Vagina (tissue), 2 donors: ENCODE measurements at regions not wholly inside any gene's neighbourhood (a gene's known extent, or its start where the extent isn't known, plus 50 kb on each side); places are given as distances from the start of the nearest gene placed in this dataset.

Experiments
- DNase-seq, 2 donors: peaks; one replicate each; pipeline ENCODE4 v3.0.0-alpha.2; 2017; ENCODE audit errors: extremely low spot score in 2 of 2
- H3K27ac ChIP-seq: fragments of 200-600 bp; sonication (generic); one replicate; pipeline ENCODE4 v1.5.1; 2019
- H3K27me3 ChIP-seq: fragments of 200-600 bp; sonication (generic); one replicate; pipeline ENCODE4 v1.5.1; 2019
- H3K36me3 ChIP-seq, 2 donors: fragments of 200-600 bp; sonication (generic); one replicate each; pipeline ENCODE4 v1.5.1; 2017 to 2019
- H3K4me1 ChIP-seq: fragments of 200-600 bp; sonication (generic); one replicate; pipeline ENCODE4 v1.5.1; 2019
- H3K4me3 ChIP-seq, 2 donors: fragments of 200-600 bp; sonication (generic); 1 replicate in 1 of 2; 2 replicates in 1 of 2; pipeline ENCODE4 v1.5.1; 2016 to 2019
- H3K9me3 ChIP-seq: fragments of 200-600 bp; sonication (generic); one replicate; pipeline ENCODE4 v1.5.1; 2019
- POLR2A ChIP-seq, 2 donors: fragments of 450-650 bp; IDR thresholded peaks; one replicate each; pipeline ENCODE4 v1.6.1; 2017; ENCODE audit warnings: antibody characterized with exemption in 2 of 2, mild to moderate bottlenecking in 2 of 2, moderate library complexity in 2 of 2
- POLR2AphosphoS5 ChIP-seq, 2 donors: sonication (generic); formaldehyde crosslinking; IDR thresholded peaks; one replicate each; pipeline ENCODE4 v1.9.0; 2017; ENCODE audit warnings: antibody characterized with exemption in 2 of 2, mild to moderate bottlenecking in 2 of 2, low read depth in 1 of 2; ENCODE audit not compliant: insufficient read depth in 1 of 2
- intact Hi-C: fragments of 100-400 bp; cut with DNase I; formaldehyde crosslinking; loops from one replicate; pipeline ENCODE4 v1.15.1; 2023
- TF ChIP-seq, protein P1 (sequence below), 3 experiments: fragments of 450-650 bp in 2 of 3; fragments of 200-600 bp in 1 of 3; sonication (generic) in 1 of 3; IDR thresholded peaks; one replicate each; pipeline ENCODE4 v1.5.1; 2017 to 2019; ENCODE audit warnings: antibody characterized with exemption in 3 of 3, mild to moderate bottlenecking in 2 of 3, moderate library complexity in 2 of 3

GRCh38 chr20:21632031-21632734 is 73.3 kb upstream of the PAX1 start:
- TF ChIP-seq, protein P1, sequence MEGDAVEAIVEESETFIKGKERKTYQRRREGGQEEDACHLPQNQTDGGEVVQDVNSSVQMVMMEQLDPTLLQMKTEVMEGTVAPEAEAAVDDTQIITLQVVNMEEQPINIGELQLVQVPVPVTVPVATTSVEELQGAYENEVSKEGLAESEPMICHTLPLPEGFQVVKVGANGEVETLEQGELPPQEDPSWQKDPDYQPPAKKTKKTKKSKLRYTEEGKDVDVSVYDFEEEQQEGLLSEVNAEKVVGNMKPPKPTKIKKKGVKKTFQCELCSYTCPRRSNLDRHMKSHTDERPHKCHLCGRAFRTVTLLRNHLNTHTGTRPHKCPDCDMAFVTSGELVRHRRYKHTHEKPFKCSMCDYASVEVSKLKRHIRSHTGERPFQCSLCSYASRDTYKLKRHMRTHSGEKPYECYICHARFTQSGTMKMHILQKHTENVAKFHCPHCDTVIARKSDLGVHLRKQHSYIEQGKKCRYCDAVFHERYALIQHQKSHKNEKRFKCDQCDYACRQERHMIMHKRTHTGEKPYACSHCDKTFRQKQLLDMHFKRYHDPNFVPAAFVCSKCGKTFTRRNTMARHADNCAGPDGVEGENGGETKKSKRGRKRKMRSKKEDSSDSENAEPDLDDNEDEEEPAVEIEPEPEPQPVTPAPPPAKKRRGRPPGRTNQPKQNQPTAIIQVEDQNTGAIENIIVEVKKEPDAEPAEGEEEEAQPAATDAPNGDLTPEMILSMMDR (IDR thresholded peaks at IDR 0.05) = no peak
- TF ChIP-seq POLR2AphosphoS5 (IDR thresholded peaks at IDR 0.05; ENCODE audit: insufficient read depth in 1 of 2, low read depth in 1 of 2) (no peak), POLR2A (IDR thresholded peaks at IDR 0.05) (no peak)
- Histone ChIP-seq H3K27me3 (no peaks in the 10 kb centered on the region), H3K27ac (no peak overlapping the region), H3K9me3 (no peaks in the 10 kb centered on the region), H3K4me1 (no peaks in the 10 kb centered on the region), H3K36me3 (no peaks in the 10 kb centered on the region), H3K4me3 (no peak overlapping the region)
- no peak for DNase-seq
- intact Hi-C loops = no loop called here

DNA sequence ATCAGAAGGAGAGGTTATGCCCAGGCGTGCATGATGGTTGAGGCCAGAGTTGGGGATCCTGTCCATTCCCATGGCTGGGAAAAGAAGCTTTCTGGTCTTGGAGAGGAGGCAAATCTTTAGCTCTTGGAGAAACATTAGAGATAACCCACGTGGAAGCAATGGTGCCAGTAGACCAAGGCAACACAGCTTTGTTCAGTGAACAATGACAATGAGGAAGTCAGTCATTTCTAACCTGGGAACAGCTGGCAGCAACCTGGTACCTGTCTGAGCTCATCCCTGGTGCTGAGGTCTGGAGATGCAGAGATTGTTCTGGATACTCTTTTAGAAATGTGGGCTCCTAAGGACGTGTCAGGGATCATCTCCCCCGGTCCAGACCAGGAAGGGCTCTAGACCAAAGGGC is 76.7 kb upstream of the PAX1 start:
- H3K4me3 ChIP-seq = no peak overlapping the region
- H3K36me3 ChIP-seq = no peaks in the 10 kb centered on the region
- no peak overlapping the region for H3K27ac ChIP-seq
- TF ChIP-seq, protein P1 (IDR thresholded peaks at IDR 0.05) = no peak
- TF ChIP-seq POLR2A (IDR thresholded peaks at IDR 0.05) = no peak
- H3K9me3 ChIP-seq = no peaks in the 10 kb centered on the region
- no peaks in the 10 kb centered on the region for H3K4me1 ChIP-seq
- no peak for DNase-seq
- no peaks in the 10 kb centered on the region for H3K27me3 ChIP-seq
- intact Hi-C loops = no loop called here

GRCh38 chr20:21623781-21624094 is 81.7 kb upstream of the PAX1 start:
- Histone ChIP-seq H3K4me1 (no peaks in the 10 kb centered on the region), H3K27me3 (no peaks in the 10 kb centered on the region), H3K27ac (no peak overlapping the region), H3K4me3 (no peak overlapping the region), H3K36me3 (no peaks in the 10 kb centered on the region), H3K9me3 (no peaks in the 10 kb centered on the region)
- no peak for DNase-seq
- TF ChIP-seq, protein P1 (IDR thresholded peaks at IDR 0.05) = no peak
- TF ChIP-seq POLR2AphosphoS5 (IDR thresholded peaks at IDR 0.05; ENCODE audit: insufficient read depth in 1 of 2, low read depth in 1 of 2) = no peak
- TF ChIP-seq POLR2A (IDR thresholded peaks at IDR 0.05) = no peak
- intact Hi-C loops = no loop called here

DNA sequence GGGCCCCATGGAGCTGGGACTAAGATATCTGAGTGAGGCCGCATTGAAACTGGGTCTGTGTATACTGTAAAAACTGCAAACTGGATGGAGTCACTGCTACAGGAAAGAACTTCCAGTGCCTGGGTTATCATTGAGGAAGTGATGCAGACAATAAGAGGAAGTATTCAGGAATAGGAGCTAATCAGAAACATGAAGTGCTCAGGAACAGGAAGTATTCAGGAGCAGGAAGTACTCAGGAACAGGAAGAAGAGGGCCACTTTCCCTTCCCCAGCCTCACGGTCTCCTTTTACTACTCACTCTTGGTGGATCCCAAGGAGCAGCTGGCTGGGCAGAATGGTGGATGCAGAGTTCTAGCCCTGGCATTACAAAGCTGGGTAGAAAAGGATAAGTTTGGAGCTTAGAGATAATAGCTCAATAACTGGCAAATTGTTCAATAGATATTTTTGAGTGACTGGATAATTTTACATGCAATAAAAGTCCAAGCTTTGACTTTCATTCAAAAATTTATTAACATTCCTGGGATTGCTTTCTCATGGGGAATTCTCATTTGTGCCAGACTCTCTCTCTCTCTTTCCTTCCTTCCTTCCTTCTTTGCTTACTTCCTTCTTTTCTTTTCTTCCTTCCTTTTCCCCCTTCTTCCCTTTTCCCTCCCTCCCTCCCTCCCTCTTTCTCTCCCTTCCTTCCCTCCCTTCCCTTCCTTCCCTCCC is 82.2 kb upstream of the PAX1 start:
- Histone ChIP-seq H3K27me3 (no peaks in the 10 kb centered on the region), H3K36me3 (no peaks in the 10 kb centered on the region), H3K4me1 (no peaks in the 10 kb centered on the region), H3K4me3 (no peak overlapping the region), H3K9me3 (no peaks in the 10 kb centered on the region), H3K27ac (no peak overlapping the region)
- intact Hi-C loops = no loop called here
- TF ChIP-seq POLR2AphosphoS5 (IDR thresholded peaks at IDR 0.05; ENCODE audit: insufficient read depth in 1 of 2, low read depth in 1 of 2) = no peak
- no peak for TF ChIP-seq POLR2A (IDR thresholded peaks at IDR 0.05)
- TF ChIP-seq, protein P1 (IDR thresholded peaks at IDR 0.05) = no peak
- no peak for DNase-seq
